ENCODE measurements at regions not wholly inside any gene's neighbourhood (a gene's known extent, or its start where the extent isn't known, plus 50 kb on each side); places are given as distances from the start of the nearest gene placed in this dataset.

DNA sequence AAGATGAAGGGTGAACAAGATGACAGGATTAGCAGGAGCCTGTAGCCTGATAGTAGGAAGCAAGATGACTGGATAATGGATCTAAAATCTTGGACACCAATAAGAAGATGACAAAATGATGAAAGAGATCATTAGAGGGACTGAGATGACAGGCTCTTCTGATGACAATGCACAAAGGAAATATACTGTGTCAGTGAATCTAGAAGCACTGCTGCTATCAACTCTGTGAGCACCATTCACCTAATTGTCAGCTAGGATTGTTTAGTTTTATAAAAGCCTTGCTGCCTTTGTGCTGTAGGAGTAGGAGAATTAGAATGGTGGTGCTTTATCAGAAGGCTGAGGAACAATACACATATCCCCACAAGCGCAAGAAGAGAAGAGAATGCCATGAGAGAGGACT, 1127.8 kb downstream of the DTWD2 start:
- TF ChIP-seq POLR2A (IDR thresholded peaks at IDR 0.05) (no peak), POLR2AphosphoS5 (IDR thresholded peaks at IDR 0.05) (no peak)
- TF ChIP-seq, protein P1, sequence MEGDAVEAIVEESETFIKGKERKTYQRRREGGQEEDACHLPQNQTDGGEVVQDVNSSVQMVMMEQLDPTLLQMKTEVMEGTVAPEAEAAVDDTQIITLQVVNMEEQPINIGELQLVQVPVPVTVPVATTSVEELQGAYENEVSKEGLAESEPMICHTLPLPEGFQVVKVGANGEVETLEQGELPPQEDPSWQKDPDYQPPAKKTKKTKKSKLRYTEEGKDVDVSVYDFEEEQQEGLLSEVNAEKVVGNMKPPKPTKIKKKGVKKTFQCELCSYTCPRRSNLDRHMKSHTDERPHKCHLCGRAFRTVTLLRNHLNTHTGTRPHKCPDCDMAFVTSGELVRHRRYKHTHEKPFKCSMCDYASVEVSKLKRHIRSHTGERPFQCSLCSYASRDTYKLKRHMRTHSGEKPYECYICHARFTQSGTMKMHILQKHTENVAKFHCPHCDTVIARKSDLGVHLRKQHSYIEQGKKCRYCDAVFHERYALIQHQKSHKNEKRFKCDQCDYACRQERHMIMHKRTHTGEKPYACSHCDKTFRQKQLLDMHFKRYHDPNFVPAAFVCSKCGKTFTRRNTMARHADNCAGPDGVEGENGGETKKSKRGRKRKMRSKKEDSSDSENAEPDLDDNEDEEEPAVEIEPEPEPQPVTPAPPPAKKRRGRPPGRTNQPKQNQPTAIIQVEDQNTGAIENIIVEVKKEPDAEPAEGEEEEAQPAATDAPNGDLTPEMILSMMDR (IDR thresholded peaks at IDR 0.05) = no peak
